Osteoblast (primary cell): ENCODE measurements at regions not wholly inside any gene's neighbourhood (a gene's known extent, or its start where the extent isn't known, plus 50 kb on each side); places are given as distances from the start of the nearest gene placed in this dataset.

Experiments
- DNase-seq: peaks from one replicate; pipeline ENCODE4 v3.0.0; 2011; ENCODE audit warnings: low spot score, mixed read lengths; ENCODE audit not compliant: insufficient read length; ENCODE audit errors: missing footprints
- H2AFZ ChIP-seq: 2 replicates; pipeline ENCODE4 v1.6.0; 2011; ENCODE audit warnings: mild to moderate bottlenecking, low read length
- H3K27ac ChIP-seq: 2 replicates; pipeline ENCODE4 v1.5.1; 2011; ENCODE audit warnings: mild to moderate bottlenecking, low read depth, low read length, moderate library complexity
- H3K27me3 ChIP-seq: 2 replicates; pipeline ENCODE4 v1.6.0; 2012; ENCODE audit warnings: mild to moderate bottlenecking, control low read depth, inconsistent platforms, low read length, moderate library complexity; ENCODE audit not compliant: insufficient read depth
- H3K36me3 ChIP-seq: 2 replicates; pipeline ENCODE4 v1.5.1; 2011; ENCODE audit warnings: mild to moderate bottlenecking, low read length, control low read depth, moderate library complexity; ENCODE audit not compliant: insufficient read depth
- H3K4me1 ChIP-seq: 2 replicates; pipeline ENCODE4 v1.5.1; 2011; ENCODE audit warnings: mild to moderate bottlenecking, low read length, control low read depth, moderate library complexity; ENCODE audit not compliant: insufficient read depth
- H3K4me2 ChIP-seq: 2 replicates; pipeline ENCODE4 v1.6.0; 2011; ENCODE audit warnings: mild to moderate bottlenecking, low read length; ENCODE audit not compliant: insufficient read depth
- H3K4me3 ChIP-seq: fragments of 200-600 bp; sonication (generic); 3 replicates; pipeline ENCODE4 v1.5.1; 2012; ENCODE audit warnings: mild to moderate bottlenecking, low read length, inconsistent platforms; ENCODE audit not compliant: insufficient read depth
- H3K79me2 ChIP-seq: 2 replicates; pipeline ENCODE4 v1.6.0; 2012; ENCODE audit warnings: mild to moderate bottlenecking, low read length, control low read depth, inconsistent platforms; ENCODE audit not compliant: insufficient read depth
- H3K9me3 ChIP-seq: 2 replicates; pipeline ENCODE4 v1.5.1; 2011; ENCODE audit warnings: low read depth, low read length, control low read depth
- H4K20me1 ChIP-seq: 2 replicates; pipeline ENCODE4 v1.6.0; 2012; ENCODE audit warnings: mild to moderate bottlenecking, low read length, control low read depth; ENCODE audit not compliant: insufficient read depth
- CTCF ChIP-seq: IDR thresholded peaks from 2 replicates; pipeline ENCODE4 v1.5.1; 2011; ENCODE audit warnings: mild to moderate bottlenecking, low read depth, low read length, moderate library complexity; ENCODE audit errors: extremely low read depth

- H3K27ac ChIP-seq = no peak overlapping the region
- H3K36me3 ChIP-seq = no peaks in the 10 kb centered on the region
- H3K4me2 ChIP-seq = peak overlapping the region; percentile 5
- H3K4me3 ChIP-seq = no peak overlapping the region
- no peaks in the 10 kb centered on the region for H3K27me3 ChIP-seq
- no peak overlapping the region for H2AFZ ChIP-seq
- peak; percentile 54 for DNase-seq
- peaks cover 20% of the 10 kb centered on the region for H3K4me1 ChIP-seq
- no peak for TF ChIP-seq CTCF
- H3K9me3 ChIP-seq = no peaks in the 10 kb centered on the region
- no peaks in the 10 kb centered on the region for H4K20me1 ChIP-seq
- no peaks in the 10 kb centered on the region for H3K79me2 ChIP-seq
Observed at GRCh38 chr10:3723766-3724165, 61.2 kb downstream of the KLF6 start.

- peak overlapping the region; percentile 43 for H2AFZ ChIP-seq
- peak overlapping the region; percentile 56 for H3K27ac ChIP-seq
- H4K20me1 ChIP-seq = no peaks in the 10 kb centered on the region
- peaks cover 20% of the 10 kb centered on the region for H3K4me1 ChIP-seq
- peak overlapping the region; percentile 70 for H3K4me2 ChIP-seq
- H3K4me3 ChIP-seq = peak overlapping the region; percentile 36
- no peaks in the 10 kb centered on the region for H3K27me3 ChIP-seq
- no peak for TF ChIP-seq CTCF
- no peaks in the 10 kb centered on the region for H3K79me2 ChIP-seq
- H3K9me3 ChIP-seq = no peaks in the 10 kb centered on the region
- H3K36me3 ChIP-seq = no peaks in the 10 kb centered on the region
- peak; percentile 96 for DNase-seq
Observed at GRCh38 chr10:3720228-3721019, 64.6 kb downstream of the KLF6 start.

GRCh38 chr10:3719024-3719843 lies 65.8 kb downstream of the KLF6 start:
- DNase-seq = no peak
- Histone ChIP-seq H3K9me3 (no peaks in the 10 kb centered on the region), H3K4me1 (peaks cover 20% of the 10 kb centered on the region), H4K20me1 (no peaks in the 10 kb centered on the region), H3K4me3 (no peak overlapping the region), H3K27ac (no peak overlapping the region), H3K36me3 (no peaks in the 10 kb centered on the region), H3K79me2 (no peaks in the 10 kb centered on the region), H3K4me2 (no peak overlapping the region), H2AFZ (no peak overlapping the region), H3K27me3 (no peaks in the 10 kb centered on the region)
- no peak for TF ChIP-seq CTCF

GRCh38 chr10:3716093-3716492 lies 68.9 kb downstream of the KLF6 start:
- Histone ChIP-seq H3K79me2 (no peaks in the 10 kb centered on the region), H3K27me3 (no peaks in the 10 kb centered on the region), H3K4me3 (no peak overlapping the region), H2AFZ (no peak overlapping the region), H4K20me1 (no peaks in the 10 kb centered on the region), H3K27ac (no peak overlapping the region), H3K36me3 (no peaks in the 10 kb centered on the region), H3K9me3 (no peaks in the 10 kb centered on the region), H3K4me1 (peaks cover 8% of the 10 kb centered on the region), H3K4me2 (no peak overlapping the region)
- no peak for DNase-seq
- TF ChIP-seq CTCF = no peak
